Right ventricle myocardium inferior (tissue), 1 donor: ENCODE measurements at regions not wholly inside any gene's neighbourhood (a gene's known extent, or its start where the extent isn't known, plus 50 kb on each side); places are given as distances from the start of the nearest gene placed in this dataset.

Experiments
- ATAC-seq: fragments of 200-7000 bp; cut with Tn5 transposase; one replicate; pipeline ENCODE4 v1.9.1; 2020; ENCODE audit warnings: mild to moderate bottlenecking, moderate library complexity
- DNase-seq: peaks from one replicate; pipeline ENCODE4 v3.0.0; 2021; ENCODE audit errors: missing footprints
- intact Hi-C: fragments of 100-400 bp; cut with DNase I; formaldehyde crosslinking; loops from one replicate; pipeline ENCODE4 v1.11.0; 2022
- donor health status: DM: no; HTN: yes; CAD: no; lungs with severe emphysema.

DNA sequence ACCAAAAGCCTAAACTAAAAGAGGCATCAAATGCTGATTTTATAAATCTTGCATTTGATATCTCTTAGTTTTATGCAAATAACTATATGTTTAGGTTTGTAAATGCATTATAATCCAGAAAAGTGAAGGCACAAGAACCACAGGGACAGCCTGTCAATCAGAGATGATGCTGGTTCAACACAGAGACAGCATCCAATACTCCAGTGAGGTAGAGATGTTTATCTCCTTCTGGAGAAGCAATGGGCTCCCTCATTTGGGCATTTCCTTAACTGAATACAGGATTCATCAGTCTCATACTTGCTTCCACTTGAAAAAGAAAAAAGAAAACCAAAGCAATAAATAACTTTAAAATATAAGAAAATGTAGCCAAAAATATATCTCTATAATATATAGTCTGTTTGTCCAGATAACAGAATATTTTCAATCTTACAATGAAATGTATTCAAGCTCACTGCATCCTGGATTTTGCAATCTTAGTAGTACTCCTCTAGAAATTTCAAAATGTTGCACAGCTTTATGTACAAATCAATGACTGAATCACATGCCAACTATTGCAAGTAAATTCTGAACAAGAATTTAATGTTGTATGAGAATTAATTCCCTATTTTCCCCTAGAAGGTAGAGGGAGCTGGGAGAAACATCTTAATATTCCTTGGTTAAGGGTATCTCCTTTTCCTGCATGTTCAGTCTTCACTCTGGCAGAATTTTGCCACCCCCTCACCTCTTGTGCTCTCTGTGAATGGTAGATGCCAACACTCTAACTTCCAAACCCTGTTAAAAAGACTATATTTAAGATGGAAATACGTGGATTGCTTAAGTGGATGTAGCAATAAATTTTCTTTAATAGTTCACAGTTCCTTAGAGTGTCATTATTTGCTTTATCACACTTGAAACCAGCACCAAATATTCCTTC is 191.1 kb upstream of the GAS1 start:
- intact Hi-C loops, result no loop called here
- no peak for ATAC-seq
- no peak for DNase-seq

DNA sequence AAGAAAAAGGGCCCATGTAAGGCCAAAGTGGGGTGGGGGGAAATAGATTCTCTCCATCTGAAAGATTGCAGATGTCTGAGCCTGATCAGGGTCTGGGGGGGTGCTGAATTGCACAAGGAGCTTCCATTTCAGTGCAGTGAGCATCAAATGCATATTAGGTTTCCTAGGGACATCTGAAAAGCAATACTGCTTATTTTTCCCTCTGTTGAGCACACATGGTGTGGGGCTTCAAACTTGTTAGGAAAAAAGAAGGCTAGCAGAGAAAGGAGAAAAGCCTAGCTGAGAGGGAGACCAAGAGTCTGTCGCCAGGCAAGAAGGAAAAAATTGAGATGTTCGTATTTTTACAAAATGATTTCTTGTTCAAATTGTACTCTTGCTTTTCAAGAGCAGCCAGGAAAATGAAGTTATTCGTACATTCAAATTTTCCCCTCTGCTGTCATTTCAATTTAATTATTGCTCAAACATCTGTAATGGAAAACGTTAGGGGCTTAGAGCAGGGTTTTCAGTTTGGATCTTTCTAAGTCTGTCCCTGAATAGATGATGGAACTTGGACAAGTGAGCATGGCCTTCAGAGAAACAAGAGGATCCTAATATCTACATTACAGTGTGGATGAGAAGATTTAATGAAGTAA is 191.9 kb upstream of the GAS1 start:
- intact Hi-C loops, result no loop called here
- no peak for ATAC-seq
- DNase-seq, result no peak

DNA sequence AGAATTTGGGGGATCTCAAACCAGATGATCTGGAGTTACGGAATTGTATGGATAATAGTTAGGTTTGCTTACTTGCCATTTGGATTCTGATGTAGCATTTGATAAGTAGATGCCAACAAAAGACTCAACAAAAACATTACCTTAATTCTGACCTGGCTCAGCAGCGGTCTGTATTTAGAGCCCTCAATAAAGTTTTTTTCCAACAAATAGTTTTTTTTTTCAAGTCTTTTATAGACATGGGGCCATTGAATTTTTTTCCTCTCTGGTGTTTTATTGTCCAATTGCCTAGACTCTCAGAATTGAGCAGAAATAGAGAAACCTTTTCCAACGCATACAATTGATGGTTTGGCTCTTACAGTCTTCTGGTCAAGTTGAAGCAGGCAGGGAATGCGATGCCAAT is 192.8 kb upstream of the GAS1 start:
- DNase-seq (no peak), ATAC-seq (no peak)
- intact Hi-C loops, result no loop called here

- DNase-seq, result no peak
- intact Hi-C loops, result no loop called here
- ATAC-seq, result no peak
Measured at GRCh38 chr9:87140605-87141109, 193.4 kb upstream of the GAS1 start.

- DNase-seq, result no peak
- intact Hi-C loops, result no loop called here
- no peak for ATAC-seq
Measured at GRCh38 chr9:87141124-87141523, 193.8 kb upstream of the GAS1 start.

GRCh38 chr9:87146933-87147332 is 199.6 kb upstream of the GAS1 start:
- DNase-seq, result no peak
- ATAC-seq, result no peak
- intact Hi-C loops, result no loop called here

- DNase-seq, result no peak
- intact Hi-C loops, result loop anchor here (2.0 kb wide), 1 partner anchor 203 kb away; no protein-coding TSS in a partner anchor
- peak; percentile 0 for ATAC-seq
Measured at GRCh38 chr9:87147839-87148238, 200.5 kb upstream of the GAS1 start.

DNA sequence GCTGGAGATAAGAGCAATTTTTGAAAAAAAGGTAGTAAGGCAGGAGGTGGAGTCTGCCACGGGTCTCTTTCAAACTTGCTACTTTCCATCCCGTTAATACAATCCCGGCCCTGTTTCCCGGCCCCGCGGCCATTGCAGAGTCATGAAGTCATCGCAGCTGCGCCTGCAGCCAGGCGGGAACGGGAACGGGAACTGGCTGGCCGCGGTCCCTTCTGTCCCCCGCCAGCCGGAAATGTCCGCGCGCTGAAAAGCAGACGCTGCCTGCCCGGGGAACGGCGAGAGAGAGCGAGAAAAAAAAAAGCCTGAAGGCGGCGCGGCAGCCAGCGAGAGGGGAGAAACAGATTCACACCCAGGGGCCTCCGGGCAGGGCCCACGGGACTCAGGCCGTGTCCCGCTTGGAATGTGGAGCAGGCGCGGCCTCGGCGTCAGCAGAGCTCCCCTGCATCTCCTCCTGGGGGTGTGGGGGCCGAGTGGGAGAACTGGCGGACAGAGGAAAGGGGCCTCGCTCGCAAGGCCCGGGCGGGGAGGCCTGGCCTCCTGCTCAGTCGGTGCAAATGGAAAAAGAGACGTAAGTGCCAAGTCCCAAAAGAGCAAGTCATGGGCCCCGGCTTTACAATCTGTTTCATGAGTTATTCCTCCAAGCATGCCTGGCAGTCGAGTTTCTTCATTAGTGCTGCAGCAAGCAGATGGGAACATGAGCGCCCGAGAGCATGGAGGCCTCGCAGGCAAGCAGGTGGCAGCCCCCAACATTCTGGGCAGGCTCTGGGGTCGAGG is 201.2 kb upstream of the GAS1 start:
- ATAC-seq, result peak; percentile 93
- intact Hi-C loops, result loop anchor here (2.0 kb wide), 1 partner anchor 204 kb away; no protein-coding TSS in a partner anchor
- DNase-seq, result peak; percentile 92

GRCh38 chr9:87149799-87150198 is 202.5 kb upstream of the GAS1 start:
- intact Hi-C loops, result loop anchor here (2.0 kb wide), 1 partner anchor 205 kb away; no protein-coding TSS in a partner anchor
- DNase-seq (no peak), ATAC-seq (no peak)

DNA sequence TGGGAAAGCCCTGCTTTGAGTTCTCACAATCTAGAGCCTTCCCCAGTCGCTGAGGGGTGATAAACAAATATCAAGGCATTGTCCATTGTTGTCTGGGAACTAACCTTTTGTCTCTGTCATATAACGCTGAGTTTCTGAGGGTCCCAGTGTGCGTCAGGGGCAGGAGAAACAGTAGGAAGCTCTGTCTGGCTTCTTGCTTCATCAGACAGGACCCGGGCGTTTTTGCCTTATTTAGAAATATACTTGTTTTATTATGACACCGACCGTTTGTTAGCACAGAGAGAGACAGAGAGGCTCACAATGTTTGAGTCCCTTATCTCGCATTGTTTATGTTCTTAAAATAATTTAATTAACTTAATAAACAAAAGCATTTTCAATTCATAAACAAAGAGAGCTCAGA is 204.9 kb upstream of the GAS1 start:
- ATAC-seq (no peak), DNase-seq (no peak)
- intact Hi-C loops, result no loop called here

- ATAC-seq (no peak), DNase-seq (no peak)
- intact Hi-C loops, result no loop called here
Measured at GRCh38 chr9:87156247-87156646, 208.9 kb upstream of the GAS1 start.

DNA sequence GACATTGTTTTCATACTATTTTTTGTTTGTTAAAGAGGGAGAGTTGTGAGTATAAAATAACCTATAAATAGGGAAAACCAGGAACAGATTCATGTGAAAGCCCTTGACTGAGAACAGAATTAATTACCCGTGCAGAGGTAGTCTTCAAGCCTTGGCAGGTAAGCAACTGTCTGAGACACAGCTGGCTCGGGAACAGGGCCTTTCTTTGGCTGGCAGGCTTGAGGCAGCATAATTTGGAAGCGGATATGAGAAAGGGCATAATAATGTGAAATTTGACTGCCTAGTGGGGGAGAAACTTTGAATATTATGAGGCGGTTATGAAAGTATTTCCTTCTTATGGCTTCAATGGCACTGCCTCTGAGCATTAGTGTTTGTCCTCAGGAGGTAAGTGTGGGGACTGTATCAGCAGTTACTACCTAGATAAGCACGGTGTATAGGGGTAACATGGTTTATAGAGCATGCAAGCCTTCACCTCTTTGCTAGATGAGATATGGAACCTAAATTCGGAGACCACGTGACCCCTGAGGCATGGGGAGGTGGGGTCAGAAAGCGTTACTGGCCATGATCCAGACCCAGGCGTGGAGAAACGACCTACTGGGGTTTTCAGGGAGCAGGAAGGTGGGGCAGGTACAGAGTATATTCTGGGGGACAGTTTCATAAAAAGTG is 210.2 kb upstream of the GAS1 start:
- DNase-seq (no peak), ATAC-seq (no peak)
- intact Hi-C loops, result no loop called here

- ATAC-seq, result no peak
- intact Hi-C loops, result no loop called here
- no peak for DNase-seq
Measured at GRCh38 chr9:87158765-87159164, 211.5 kb upstream of the GAS1 start.

- intact Hi-C loops, result no loop called here
- peak; percentile 80 for ATAC-seq
- no peak for DNase-seq
Measured at GRCh38 chr9:87160148-87161102, 213.1 kb upstream of the GAS1 start.

GRCh38 chr9:87167161-87167560 is 219.9 kb upstream of the GAS1 start:
- intact Hi-C loops, result no loop called here
- ATAC-seq (no peak), DNase-seq (no peak)

GRCh38 chr9:87167582-87167981 is 220.3 kb upstream of the GAS1 start:
- DNase-seq (no peak), ATAC-seq (no peak)
- intact Hi-C loops, result no loop called here

DNA sequence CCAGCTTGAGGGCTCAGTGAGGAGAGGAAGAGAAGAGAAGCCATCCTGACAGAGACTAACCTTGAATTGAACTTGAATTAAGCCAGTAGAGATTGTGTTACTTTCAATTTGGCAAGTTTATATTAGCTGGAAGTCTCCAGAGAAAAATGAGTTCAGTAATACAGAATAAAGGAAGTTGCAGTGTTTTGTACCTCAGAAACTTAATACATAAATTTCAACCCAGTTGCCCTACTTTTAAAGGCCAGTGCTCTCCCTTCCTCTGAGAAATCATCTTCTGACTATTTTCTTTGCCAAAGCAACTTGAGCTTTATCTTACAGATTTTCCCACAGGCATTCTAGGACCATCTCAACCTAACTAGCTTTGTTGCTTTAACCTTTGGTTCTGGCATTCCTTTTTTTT is 231.0 kb upstream of the GAS1 start:
- intact Hi-C loops, result no loop called here
- ATAC-seq, result peak; percentile 68
- no peak for DNase-seq
